HL-60 (cell line): ENCODE measurements at regions not wholly inside any gene's neighbourhood (a gene's known extent, or its start where the extent isn't known, plus 50 kb on each side); places are given as distances from the start of the nearest gene placed in this dataset.

Experiments
- CTCF ChIP-seq: IDR thresholded peaks from one replicate; pipeline ENCODE4 v1.5.1; 2011; ENCODE audit warnings: low read length, control low read depth, inconsistent platforms; ENCODE audit not compliant: insufficient read depth
- POLR2AphosphoS5 ChIP-seq: IDR thresholded peaks from 2 replicates; pipeline ENCODE4 v1.6.1; 2012; ENCODE audit warnings: low read depth

GRCh38 chr11:69386594-69387408, 92.8 kb downstream of the MYEOV start:
- no peak for TF ChIP-seq CTCF
- TF ChIP-seq POLR2AphosphoS5 = no peak
